Trophoblast cell (in vitro differentiated cells and primary cell): ENCODE measurements at regions not wholly inside any gene's neighbourhood (a gene's known extent, or its start where the extent isn't known, plus 50 kb on each side); places are given as distances from the start of the nearest gene placed in this dataset.

Source experiments
- DNase-seq, 2 donors: peaks; one replicate each; pipeline ENCODE4 v3.0.0-alpha.2; 2016
- H2AFZ ChIP-seq: 2 replicates; pipeline ENCODE4 v1.6.1; 2013; ENCODE audit warnings: low read length, moderate library complexity, mild to moderate bottlenecking; ENCODE audit not compliant: insufficient read depth, poor library complexity
- H2AK5ac ChIP-seq: 2 replicates; pipeline ENCODE4 v1.6.1; 2013; ENCODE audit warnings: mild to moderate bottlenecking, low read length
- H2BK120ac ChIP-seq: 2 replicates; pipeline ENCODE4 v1.6.1; 2013; ENCODE audit warnings: low read length, mild to moderate bottlenecking, moderate library complexity; ENCODE audit not compliant: insufficient read depth, poor library complexity
- H2BK12ac ChIP-seq: 2 replicates; pipeline ENCODE4 v1.6.1; 2013; ENCODE audit warnings: mild to moderate bottlenecking, low read length, moderate library complexity
- H2BK5ac ChIP-seq: 2 replicates; pipeline ENCODE4 v1.6.1; 2013; ENCODE audit warnings: low read length, low read depth, moderate library complexity, mild to moderate bottlenecking; ENCODE audit not compliant: poor library complexity
- H3K14ac ChIP-seq: 2 replicates; pipeline ENCODE4 v1.6.1; 2013; ENCODE audit warnings: mild to moderate bottlenecking, low read length
- H3K18ac ChIP-seq: 2 replicates; pipeline ENCODE4 v1.6.1; 2013; ENCODE audit warnings: mild to moderate bottlenecking, low read length
- H3K23ac ChIP-seq: 2 replicates; pipeline ENCODE4 v1.6.1; 2013; ENCODE audit warnings: low read length
- H3K27ac ChIP-seq: 2 replicates; pipeline ENCODE4 v1.5.1; 2013; ENCODE audit warnings: low read depth, mild to moderate bottlenecking, inconsistent platforms, low read length, moderate library complexity
- H3K27me3 ChIP-seq: 2 replicates; pipeline ENCODE4 v1.6.1; 2013; ENCODE audit warnings: inconsistent platforms, mild to moderate bottlenecking, low read length, moderate library complexity; ENCODE audit not compliant: insufficient read depth
- H3K36me3 ChIP-seq, 2 experiments: 1 replicate in 1 of 2; 2 replicates in 1 of 2; pipeline ENCODE4 v1.6.1; 2013; ENCODE audit warnings: low read length in 2 of 2, mild to moderate bottlenecking in 2 of 2, moderate library complexity in 1 of 2; ENCODE audit not compliant: insufficient read depth in 2 of 2, control insufficient read depth in 1 of 2
- H3K4ac ChIP-seq: 2 replicates; pipeline ENCODE4 v1.6.1; 2013; ENCODE audit warnings: low read depth, mild to moderate bottlenecking, low read length, moderate library complexity
- H3K4me1 ChIP-seq, 2 experiments: 1 replicate in 1 of 2; 2 replicates in 1 of 2; pipeline ENCODE4 v1.6.1; 2013; ENCODE audit warnings: low read length in 2 of 2, mild to moderate bottlenecking in 2 of 2, moderate library complexity in 1 of 2; ENCODE audit not compliant: insufficient read depth in 2 of 2, control insufficient read depth in 1 of 2
- H3K4me2 ChIP-seq: 2 replicates; pipeline ENCODE4 v1.6.1; 2013; ENCODE audit warnings: inconsistent platforms, mild to moderate bottlenecking, low read length, moderate library complexity
- H3K4me3 ChIP-seq: 2 replicates; pipeline ENCODE4 v1.5.1; 2013; ENCODE audit warnings: mild to moderate bottlenecking, low read depth, low read length, inconsistent platforms
- H3K79me1 ChIP-seq: one replicate; pipeline ENCODE4 v1.6.1; 2013; ENCODE audit warnings: low read length
- H3K79me2 ChIP-seq: 2 replicates; pipeline ENCODE4 v1.6.1; 2013; ENCODE audit warnings: low read length, mild to moderate bottlenecking; ENCODE audit not compliant: control insufficient read depth, insufficient read depth, poor library complexity
- H3K9ac ChIP-seq: 2 replicates; pipeline ENCODE4 v1.6.1; 2013; ENCODE audit warnings: mild to moderate bottlenecking, low read length
- H3K9me3 ChIP-seq: 2 replicates; pipeline ENCODE4 v1.6.1; 2013; ENCODE audit warnings: low read depth, mild to moderate bottlenecking, control low read depth, inconsistent platforms, low read length; ENCODE audit not compliant: insufficient read depth
- H4K12ac ChIP-seq: 2 replicates; pipeline ENCODE4 v1.6.1; 2013; ENCODE audit warnings: low read depth, mild to moderate bottlenecking, low read length, moderate library complexity
- H4K8ac ChIP-seq: 2 replicates; pipeline ENCODE4 v1.6.1; 2013; ENCODE audit warnings: low read depth, mild to moderate bottlenecking, low read length, moderate library complexity
- H4K91ac ChIP-seq: one replicate; pipeline ENCODE4 v1.6.1; 2013; ENCODE audit warnings: low read depth, mild to moderate bottlenecking, low read length, moderate library complexity
- WGBS: extraction: QIAGEN DNeasy Blood & Tissue Kit; methylation state at CpG from one replicate; pipeline ENCODE4 v1.1.7; 2013; ENCODE audit warnings: missing lambda C conversion rate; ENCODE audit not compliant: insufficient read length, insufficient coverage; ENCODE audit errors: extremely low coverage; 5-methylcytosine and 5-hydroxymethylcytosine counted together

DNA sequence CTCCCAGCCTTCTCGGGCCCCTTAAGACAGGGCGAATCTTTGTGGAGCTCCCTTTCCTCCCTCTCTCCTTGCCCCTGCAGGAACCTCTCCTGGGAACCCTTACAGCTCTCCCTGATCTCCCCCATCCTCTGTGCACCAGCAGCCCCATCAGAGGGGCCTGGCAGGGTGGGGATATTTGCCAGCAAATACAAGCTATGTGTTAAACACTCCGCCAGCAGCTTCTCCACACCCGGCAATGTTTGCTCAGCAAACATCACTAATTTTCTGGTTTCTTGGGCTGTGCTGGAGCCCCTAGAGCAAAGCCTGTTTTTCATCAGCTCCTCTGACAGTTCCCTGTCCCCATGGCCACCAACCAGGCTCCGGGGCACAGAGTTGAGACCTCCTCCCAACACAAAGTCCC lies 147.5 kb upstream of the LHX5 start:
- Histone ChIP-seq H3K18ac (no peak overlapping the region), H3K27me3 (no peaks in the 10 kb centered on the region), H2BK5ac (no peak overlapping the region), H3K23ac (no peak overlapping the region), H3K14ac (no peak overlapping the region), H4K8ac (no peak overlapping the region), H3K4me3 (no peak overlapping the region), H3K79me2 (no peaks in the 10 kb centered on the region), H3K4me2 (no peak overlapping the region), H2BK12ac (no peak overlapping the region), H3K9ac (no peak overlapping the region), H4K91ac (no peak overlapping the region), H3K79me1 (no peaks in the 10 kb centered on the region), H2BK120ac (no peak overlapping the region), H3K9me3 (no peaks in the 10 kb centered on the region), H2AK5ac (no peak overlapping the region), H4K12ac (no peak overlapping the region), H3K4ac (no peak overlapping the region), H2AFZ (no peak overlapping the region), H3K36me3 (no peaks in the 10 kb centered on the region), H3K27ac (no peak overlapping the region), H3K4me1 (no peaks in the 10 kb centered on the region)
- DNase-seq: no peak
- WGBS: no CpG with 5 or more reads among the region's 5 CpGs

DNA sequence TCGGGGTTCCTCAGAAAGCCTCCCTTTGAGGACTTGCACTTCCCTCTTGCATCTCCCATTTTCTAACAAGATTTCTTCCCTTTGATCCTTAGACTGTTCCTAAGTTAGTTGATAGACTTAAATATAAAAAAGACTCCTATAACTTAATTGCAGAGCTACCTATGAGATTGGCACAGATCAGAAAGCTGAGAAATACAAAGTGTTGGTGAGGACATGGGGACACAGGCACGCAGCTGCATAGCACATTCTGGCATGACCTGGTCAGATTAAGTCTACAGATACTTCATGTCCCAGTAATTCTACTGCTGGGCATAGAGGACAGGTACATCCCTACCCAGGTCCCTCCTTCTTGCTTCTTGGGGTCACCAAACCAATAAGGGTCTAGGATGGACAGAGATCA lies 141.7 kb upstream of the LHX5 start:
- H4K91ac ChIP-seq: no peak overlapping the region
- H2BK12ac ChIP-seq: no peak overlapping the region
- H4K12ac ChIP-seq: no peak overlapping the region
- H3K4me2 ChIP-seq: no peak overlapping the region
- H2BK5ac ChIP-seq: no peak overlapping the region
- H2BK120ac ChIP-seq: no peak overlapping the region
- H3K4me1 ChIP-seq: no peaks in the 10 kb centered on the region
- no peak overlapping the region for H2AK5ac ChIP-seq
- no peak overlapping the region for H2AFZ ChIP-seq
- no peak overlapping the region for H3K18ac ChIP-seq
- no peak overlapping the region for H4K8ac ChIP-seq
- peaks cover 19% of the 10 kb centered on the region for H3K27me3 ChIP-seq
- no peak overlapping the region for H3K14ac ChIP-seq
- no CpG with 5 or more reads among the region's 2 CpGs for WGBS
- H3K36me3 ChIP-seq: no peaks in the 10 kb centered on the region
- H3K9me3 ChIP-seq: no peaks in the 10 kb centered on the region
- H3K4ac ChIP-seq: no peak overlapping the region
- no peaks in the 10 kb centered on the region for H3K79me1 ChIP-seq
- no peak overlapping the region for H3K27ac ChIP-seq
- no peak overlapping the region for H3K4me3 ChIP-seq
- no peak for DNase-seq
- H3K9ac ChIP-seq: no peak overlapping the region
- no peaks in the 10 kb centered on the region for H3K79me2 ChIP-seq
- H3K23ac ChIP-seq: no peak overlapping the region

DNA sequence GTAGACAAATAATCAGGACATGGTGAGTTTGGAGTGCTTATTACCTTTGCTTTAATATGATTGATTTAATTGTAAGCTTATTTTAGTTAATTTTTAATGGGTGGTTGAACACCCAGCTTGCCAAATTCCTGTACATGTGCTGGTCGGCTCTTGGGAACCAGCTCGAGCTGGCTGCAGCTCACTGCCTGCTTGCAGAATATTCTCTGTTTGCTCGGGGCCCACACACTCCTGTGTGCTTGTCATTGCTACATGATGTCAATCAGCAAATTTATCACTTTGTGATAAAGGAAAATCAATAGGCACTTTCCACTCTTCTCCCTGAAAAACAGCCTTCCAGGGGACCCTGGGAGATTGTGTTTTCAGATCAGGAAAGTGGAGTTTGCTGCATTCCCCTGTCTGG lies 141.1 kb upstream of the LHX5 start:
- Histone ChIP-seq H3K36me3 (no peaks in the 10 kb centered on the region), H3K18ac (no peak overlapping the region), H3K4me3 (no peak overlapping the region), H2BK12ac (no peak overlapping the region), H3K4me1 (no peaks in the 10 kb centered on the region), H4K8ac (no peak overlapping the region), H2BK120ac (no peak overlapping the region), H3K4ac (no peak overlapping the region), H3K79me1 (no peaks in the 10 kb centered on the region), H2AFZ (no peak overlapping the region), H3K14ac (no peak overlapping the region), H3K9ac (no peak overlapping the region), H3K9me3 (no peaks in the 10 kb centered on the region), H4K12ac (no peak overlapping the region), H3K27me3 (peaks cover 19% of the 10 kb centered on the region), H2AK5ac (no peak overlapping the region), H4K91ac (no peak overlapping the region), H3K23ac (no peak overlapping the region), H2BK5ac (no peak overlapping the region), H3K27ac (no peak overlapping the region), H3K79me2 (no peaks in the 10 kb centered on the region), H3K4me2 (no peak overlapping the region)
- DNase-seq: no peak
- WGBS: no CpG with 5 or more reads among the region's 3 CpGs

DNA sequence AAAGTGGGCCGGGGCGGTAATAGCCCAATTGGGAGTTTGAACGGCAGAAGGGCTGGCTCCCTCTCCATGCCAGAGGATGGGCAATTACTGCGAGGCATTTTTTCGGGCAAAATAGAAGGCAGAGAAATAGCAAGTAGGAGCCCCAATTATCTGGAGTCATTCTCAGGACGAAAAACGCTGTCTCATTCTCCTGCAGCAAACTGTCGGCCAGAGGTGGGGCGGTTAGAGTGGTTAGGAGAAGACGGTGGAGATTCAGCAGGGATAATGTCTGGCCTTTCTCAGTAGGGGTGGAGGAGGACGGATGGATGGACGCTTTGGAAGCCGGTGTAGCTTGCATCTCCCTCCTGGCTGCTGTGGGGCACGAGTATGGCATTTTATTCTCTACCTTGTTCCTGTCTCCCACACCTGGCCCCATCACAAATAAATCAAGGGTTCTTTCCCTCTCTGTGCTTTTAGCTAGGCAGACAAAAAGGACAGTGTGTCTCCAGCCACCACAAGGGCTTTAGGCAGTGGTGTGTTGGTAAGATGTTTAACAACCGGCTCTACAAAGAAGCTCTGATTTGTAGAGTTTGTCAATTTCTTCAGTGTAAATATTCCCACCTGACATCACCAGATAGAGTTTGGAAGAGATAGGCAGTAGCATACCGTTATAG lies 140.5 kb upstream of the LHX5 start:
- Histone ChIP-seq H3K27me3 (peaks cover 19% of the 10 kb centered on the region), H2BK5ac (no peak overlapping the region), H3K9ac (no peak overlapping the region), H4K91ac (no peak overlapping the region), H2BK12ac (no peak overlapping the region), H3K4me2 (no peak overlapping the region), H3K36me3 (no peaks in the 10 kb centered on the region), H2BK120ac (no peak overlapping the region), H3K4me1 (no peaks in the 10 kb centered on the region), H3K79me2 (no peaks in the 10 kb centered on the region), H4K8ac (no peak overlapping the region), H4K12ac (no peak overlapping the region), H3K4me3 (no peak overlapping the region), H3K9me3 (no peaks in the 10 kb centered on the region), H3K27ac (no peak overlapping the region), H3K18ac (no peak overlapping the region), H3K79me1 (no peaks in the 10 kb centered on the region), H2AFZ (no peak overlapping the region), H3K4ac (no peak overlapping the region), H3K23ac (no peak overlapping the region), H3K14ac (no peak overlapping the region), H2AK5ac (no peak overlapping the region)
- no CpG with 5 or more reads among the region's 16 CpGs for WGBS
- no peak for DNase-seq
